ENCODE measurements at regions not wholly inside any gene's neighbourhood (a gene's known extent, or its start where the extent isn't known, plus 50 kb on each side); places are given as distances from the start of the nearest gene placed in this dataset.

- CTCF ChIA-PET (ENCODE audit: unreplicated experiment) = no interaction called here
- no TSS peak for BruUV-seq (replicated peaks)
- H3K4me2 ChIP-seq (ENCODE audit: low read length) = no peak overlapping the region
- no peak overlapping the region for H3K4me3 ChIP-seq (ENCODE audit: low read depth, low read length, poor library complexity, severe bottlenecking)
- intact Hi-C loops (cut with micrococcal nuclease; ENCODE audit: unreplicated experiment) = no loop called here
- H4K20me1 ChIP-seq (ENCODE audit: insufficient read depth, low read length) = no peaks in the 10 kb centered on the region
- H3K9me2 ChIP-seq (ENCODE audit: insufficient read depth, low read length) = no peaks in the 10 kb centered on the region
- DNase-seq (ENCODE audit: low spot score) = no peak
- H3K36me3 ChIP-seq (ENCODE audit: insufficient read depth, low read length) = no peaks in the 10 kb centered on the region
- H2AFZ ChIP-seq (ENCODE audit: low read length) = no peak overlapping the region
- POLR2A ChIA-PET = no interaction called here
- no peaks in the 10 kb centered on the region for H3K4me1 ChIP-seq (ENCODE audit: insufficient read depth, low read length, poor library complexity, severe bottlenecking)
- H3K27ac ChIP-seq (ENCODE audit: low read depth, low read length, poor library complexity, severe bottlenecking) = no peak overlapping the region
- H3K9me3 ChIP-seq (ENCODE audit: low read length) = no peaks in the 10 kb centered on the region
- H3K79me2 ChIP-seq (ENCODE audit: insufficient read depth, low read depth, low read length) = no peaks in the 10 kb centered on the region
- TF ChIP-seq EZH2phosphoT487 (IDR thresholded peaks at IDR 0.05; ENCODE audit: borderline replicate concordance, low read depth, low read length) (no peak), CTCF (conservative IDR thresholded peaks at IDR 0.05; ENCODE audit: low read length) (no peak)
Observed at GRCh38 chr5:36530215-36530614, 76.2 kb upstream of the SLC1A3 start.

- no TSS peak for BruUV-seq (replicated peaks)
- Histone ChIP-seq H3K4me2 (ENCODE audit: low read length) (no peak overlapping the region), H3K4me3 (ENCODE audit: low read depth, low read length, poor library complexity, severe bottlenecking) (no peak overlapping the region), H3K9me2 (ENCODE audit: insufficient read depth, low read length) (no peaks in the 10 kb centered on the region), H3K36me3 (ENCODE audit: insufficient read depth, low read length) (no peaks in the 10 kb centered on the region), H3K27ac (ENCODE audit: low read depth, low read length, poor library complexity, severe bottlenecking) (no peak overlapping the region), H3K4me1 (ENCODE audit: insufficient read depth, low read length, poor library complexity, severe bottlenecking) (no peaks in the 10 kb centered on the region), H3K9me3 (ENCODE audit: low read length) (no peaks in the 10 kb centered on the region), H4K20me1 (ENCODE audit: insufficient read depth, low read length) (no peaks in the 10 kb centered on the region), H2AFZ (ENCODE audit: low read length) (no peak overlapping the region), H3K79me2 (ENCODE audit: insufficient read depth, low read depth, low read length) (no peaks in the 10 kb centered on the region)
- CTCF ChIA-PET (ENCODE audit: unreplicated experiment) = no interaction called here
- DNase-seq (ENCODE audit: low spot score) = no peak
- TF ChIP-seq EZH2phosphoT487 (IDR thresholded peaks at IDR 0.05; ENCODE audit: borderline replicate concordance, low read depth, low read length) (no peak), CTCF (conservative IDR thresholded peaks at IDR 0.05; ENCODE audit: low read length) (no peak)
- POLR2A ChIA-PET = interaction anchor here (0.7 kb wide), 1 partner anchor 89 kb away, joined by 3 read pairs; no protein-coding TSS in a partner anchor
- intact Hi-C loops (cut with micrococcal nuclease; ENCODE audit: unreplicated experiment) = no loop called here
Observed at GRCh38 chr5:36531401-36531800, 75.0 kb upstream of the SLC1A3 start.

GRCh38 chr5:36535378-36535777, 71.0 kb upstream of the SLC1A3 start:
- Histone ChIP-seq H3K4me3 (ENCODE audit: low read depth, low read length, poor library complexity, severe bottlenecking) (no peak overlapping the region), H3K4me2 (ENCODE audit: low read length) (no peak overlapping the region), H3K27ac (ENCODE audit: low read depth, low read length, poor library complexity, severe bottlenecking) (no peak overlapping the region), H3K4me1 (ENCODE audit: insufficient read depth, low read length, poor library complexity, severe bottlenecking) (no peaks in the 10 kb centered on the region), H3K36me3 (ENCODE audit: insufficient read depth, low read length) (no peaks in the 10 kb centered on the region), H3K9me2 (ENCODE audit: insufficient read depth, low read length) (no peaks in the 10 kb centered on the region), H3K9me3 (ENCODE audit: low read length) (no peaks in the 10 kb centered on the region), H3K79me2 (ENCODE audit: insufficient read depth, low read depth, low read length) (no peaks in the 10 kb centered on the region), H4K20me1 (ENCODE audit: insufficient read depth, low read length) (no peaks in the 10 kb centered on the region), H2AFZ (ENCODE audit: low read length) (no peak overlapping the region)
- no peak for DNase-seq (ENCODE audit: low spot score)
- intact Hi-C loops (cut with micrococcal nuclease; ENCODE audit: unreplicated experiment) = no loop called here
- no TSS peak for BruUV-seq (replicated peaks)
- TF ChIP-seq CTCF (conservative IDR thresholded peaks at IDR 0.05; ENCODE audit: low read length) = no peak
- TF ChIP-seq EZH2phosphoT487 (IDR thresholded peaks at IDR 0.05; ENCODE audit: borderline replicate concordance, low read depth, low read length) = no peak
- ChIA-PET POLR2A (interaction anchor here (1.2 kb wide), 1 partner anchor 10 kb away, joined by 3 read pairs; no protein-coding TSS in a partner anchor), CTCF (ENCODE audit: unreplicated experiment) (no interaction called here)
